NCI-H2171 treated with DMSO at 0.1 percent for 48 hours (cell line): ENCODE measurements at regions not wholly inside any gene's neighbourhood (a gene's known extent, or its start where the extent isn't known, plus 50 kb on each side); places are given as distances from the start of the nearest gene placed in this dataset.
A peak's percentile ranks its signal among the peaks of the same experiment; 100 is the strongest.

Source experiments
- DNase-seq: peaks from one replicate; lab custom pipeline; 2025; lab: John Stamatoyannopoulos, UW

GRCh38 chr9:119829186-119829585, 460.0 kb upstream of the BRINP1 start:
- no peak for DNase-seq

- DNase-seq: no peak
These were observed 458.3 kb upstream of the BRINP1 start for GRCh38 chr9:119827526-119827925.

- no peak for DNase-seq
These were observed 457.9 kb upstream of the BRINP1 start for GRCh38 chr9:119827126-119827525.

- no peak for DNase-seq
These were observed 449.6 kb upstream of the BRINP1 start for GRCh38 chr9:119818726-119819435.

- no peak for DNase-seq
These were observed 441.6 kb upstream of the BRINP1 start for GRCh38 chr9:119810645-119811429.

GRCh38 chr9:119803679-119804078, 434.4 kb upstream of the BRINP1 start:
- DNase-seq: no peak

GRCh38 chr9:119802621-119803020, 433.4 kb upstream of the BRINP1 start:
- no peak for DNase-seq

GRCh38 chr9:119802133-119802532, 432.9 kb upstream of the BRINP1 start:
- no peak for DNase-seq

- no peak for DNase-seq
These were observed 432.1 kb upstream of the BRINP1 start for GRCh38 chr9:119801311-119801710.

GRCh38 chr9:119795395-119795794, 426.2 kb upstream of the BRINP1 start:
- no peak for DNase-seq

- DNase-seq: peak; percentile 96
These were observed 425.6 kb upstream of the BRINP1 start for GRCh38 chr9:119794836-119795235.

- DNase-seq: peak; percentile 97
These were observed 424.0 kb upstream of the BRINP1 start for GRCh38 chr9:119793218-119793617.

- DNase-seq: no peak
These were observed 423.0 kb upstream of the BRINP1 start for GRCh38 chr9:119792242-119792641.

GRCh38 chr9:119789987-119790386, 420.8 kb upstream of the BRINP1 start:
- peak; percentile 28 for DNase-seq

GRCh38 chr9:119788921-119789320, 419.7 kb upstream of the BRINP1 start:
- peak; percentile 80 for DNase-seq

GRCh38 chr9:119781886-119782285, 412.7 kb upstream of the BRINP1 start:
- DNase-seq: no peak

- DNase-seq: no peak
These were observed 406.2 kb upstream of the BRINP1 start for GRCh38 chr9:119775410-119775809.

- no peak for DNase-seq
These were observed 404.6 kb upstream of the BRINP1 start for GRCh38 chr9:119773823-119774222.

- DNase-seq: peak; percentile 14
These were observed 402.1 kb upstream of the BRINP1 start for GRCh38 chr9:119771341-119771740.

GRCh38 chr9:119768266-119768665, 399.0 kb upstream of the BRINP1 start:
- DNase-seq: peak; percentile 63

GRCh38 chr9:119765632-119766175, 396.5 kb upstream of the BRINP1 start:
- no peak for DNase-seq

- DNase-seq: peak; percentile 67
These were observed 394.0 kb upstream of the BRINP1 start for GRCh38 chr9:119763260-119763659.

- DNase-seq: no peak
These were observed 392.6 kb upstream of the BRINP1 start for GRCh38 chr9:119761812-119762211.
